Common myeloid progenitor, CD34-positive (primary cell): ENCODE measurements at regions not wholly inside any gene's neighbourhood (a gene's known extent, or its start where the extent isn't known, plus 50 kb on each side); places are given as distances from the start of the nearest gene placed in this dataset.

Source experiments
- CTCF ChIA-PET: fragments of 350-600 bp; sonication (Branson Sonifier 250); formaldehyde crosslinking; loops from one replicate; lab custom pipeline; 2021; ENCODE audit warnings: antibody characterized with exemption; lab: Charles Lee
- POLR2A ChIA-PET: fragments of 350-600 bp; sonication (Branson Sonifier 250); formaldehyde crosslinking; loops from one replicate; lab custom pipeline; 2021; ENCODE audit warnings: antibody characterized with exemption; lab: Charles Lee
- DNase-seq, 3 donors: peaks; one replicate each; pipeline versions ENCODE4 v3.0.0 to v3.0.0-alpha.2; 2013
- H3K27ac ChIP-seq, 2 experiments: 1 replicate in 1 of 2; 2 replicates in 1 of 2; pipeline ENCODE4 v1.7.0; 2013; ENCODE audit warnings: inconsistent platforms in 2 of 2, low read length in 2 of 2, mild to moderate bottlenecking in 2 of 2, low read depth in 1 of 2, moderate library complexity in 1 of 2; ENCODE audit not compliant: severe bottlenecking in 2 of 2, insufficient read depth in 1 of 2, poor library complexity in 1 of 2
- H3K27me3 ChIP-seq, 5 experiments: replicated peaks in 2 of 5; 1 replicate in 3 of 5; 2 replicates in 2 of 5; pipeline versions ENCODE4 v1.6.1 to v1.7.0; 2013; ENCODE audit warnings: low read length in 4 of 5, mild to moderate bottlenecking in 2 of 5, moderate library complexity in 2 of 5, inconsistent platforms in 1 of 5; ENCODE audit not compliant: insufficient read depth in 5 of 5, control insufficient read depth in 4 of 5
- H3K36me3 ChIP-seq, 4 experiments: 1 replicate in 2 of 4; 2 replicates in 2 of 4; pipeline versions ENCODE4 v1.6.1 to v1.7.0; 2013; ENCODE audit warnings: low read length in 3 of 4, control low read depth in 1 of 4, mild to moderate bottlenecking in 1 of 4; ENCODE audit not compliant: control insufficient read depth in 4 of 4, insufficient read depth in 4 of 4
- H3K4me1 ChIP-seq, 4 experiments: 1 replicate in 3 of 4; 2 replicates in 1 of 4; pipeline versions ENCODE4 v1.6.1 to v1.7.1; 2013; ENCODE audit warnings: low read length in 3 of 4, mild to moderate bottlenecking in 3 of 4, control low read depth in 1 of 4, inconsistent platforms in 1 of 4, moderate library complexity in 1 of 4; ENCODE audit not compliant: control insufficient read depth in 4 of 4, insufficient read depth in 4 of 4; ENCODE audit errors: control extremely low read depth in 1 of 4
- H3K4me3 ChIP-seq, 7 experiments: 1 replicate in 4 of 7; 2 replicates in 3 of 7; pipeline versions ENCODE4 v1.5.1 to v1.7.0; 2013; ENCODE audit warnings: mild to moderate bottlenecking in 7 of 7, low read length in 6 of 7, moderate library complexity in 6 of 7, inconsistent platforms in 2 of 7, low read depth in 2 of 7, control low read depth in 1 of 7; ENCODE audit not compliant: insufficient read depth in 4 of 7, control insufficient read depth in 1 of 7; ENCODE audit errors: extremely low read depth in 1 of 7
- H3K9me3 ChIP-seq, 5 experiments: 1 replicate in 4 of 5; 2 replicates in 1 of 5; pipeline versions ENCODE4 v1.6.1 to v1.7.1; 2013; ENCODE audit warnings: low read length in 4 of 5, mild to moderate bottlenecking in 2 of 5, inconsistent platforms in 1 of 5, low read depth in 1 of 5, moderate library complexity in 1 of 5; ENCODE audit not compliant: control insufficient read depth in 4 of 5, insufficient read depth in 2 of 5; ENCODE audit errors: control extremely low read depth in 1 of 5
- WGBS: methylation state at CpG from one replicate; pipeline ENCODE4 v1.1.5; 2013; ENCODE audit not compliant: insufficient coverage; 5-methylcytosine and 5-hydroxymethylcytosine counted together

- H3K27ac ChIP-seq = no peak overlapping the region
- no peaks in the 10 kb centered on the region for H3K9me3 ChIP-seq
- POLR2A ChIA-PET = no interaction called here
- no peaks in the 10 kb centered on the region for H3K4me1 ChIP-seq
- DNase-seq = no peak
- H3K4me3 ChIP-seq = no peak overlapping the region
- no peaks in the 10 kb centered on the region for H3K36me3 ChIP-seq
- 100% methylated on average over 1 of the region's 3 CpGs for WGBS
- no peaks in the 10 kb centered on the region for H3K27me3 ChIP-seq
- CTCF ChIA-PET = no interaction called here
These were observed 913.9 kb upstream of the SEL1L start for GRCh38 chr14:82447586-82447985.

- no peak for DNase-seq
These were observed 916.3 kb upstream of the SEL1L start for GRCh38 chr14:82449926-82450468.

DNA sequence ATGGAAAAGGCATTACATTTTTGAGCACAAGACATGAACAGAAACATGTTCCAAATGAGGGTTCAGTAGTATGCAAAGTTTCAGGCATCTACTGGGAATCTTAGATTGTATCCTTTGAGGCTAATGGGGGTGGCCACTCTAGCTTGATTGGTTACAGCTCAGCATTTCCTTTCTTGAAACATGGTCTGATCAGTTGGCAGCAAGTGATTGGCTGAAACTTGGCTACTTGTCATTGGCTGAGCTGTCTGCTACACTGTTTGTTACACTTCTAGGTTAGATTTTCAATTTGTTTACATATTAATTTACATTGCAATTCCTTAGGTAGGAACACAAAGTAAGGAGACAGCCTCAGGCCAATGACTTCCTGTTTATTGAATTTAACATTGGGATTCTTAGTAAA is 918.0 kb upstream of the SEL1L start:
- ChIA-PET POLR2A (no interaction called here), CTCF (no interaction called here)
- H3K27ac ChIP-seq = no peak overlapping the region
- H3K9me3 ChIP-seq = no peaks in the 10 kb centered on the region
- no peak overlapping the region for H3K4me3 ChIP-seq
- H3K36me3 ChIP-seq = no peaks in the 10 kb centered on the region
- no peaks in the 10 kb centered on the region for H3K27me3 ChIP-seq
- no peak for DNase-seq
- H3K4me1 ChIP-seq = no peaks in the 10 kb centered on the region

More at GRCh38 chr14:82449926-82450468, 916.3 kb upstream of the SEL1L start:
- H3K36me3 ChIP-seq = no peaks in the 10 kb centered on the region
- no peak overlapping the region for H3K4me3 ChIP-seq
- no peaks in the 10 kb centered on the region for H3K4me1 ChIP-seq
- 96% methylated on average over 3 of the region's 5 CpGs for WGBS
- POLR2A ChIA-PET = no interaction called here
- CTCF ChIA-PET = no interaction called here
- H3K9me3 ChIP-seq = no peaks in the 10 kb centered on the region
- no peaks in the 10 kb centered on the region for H3K27me3 ChIP-seq
- no peak overlapping the region for H3K27ac ChIP-seq

DNA sequence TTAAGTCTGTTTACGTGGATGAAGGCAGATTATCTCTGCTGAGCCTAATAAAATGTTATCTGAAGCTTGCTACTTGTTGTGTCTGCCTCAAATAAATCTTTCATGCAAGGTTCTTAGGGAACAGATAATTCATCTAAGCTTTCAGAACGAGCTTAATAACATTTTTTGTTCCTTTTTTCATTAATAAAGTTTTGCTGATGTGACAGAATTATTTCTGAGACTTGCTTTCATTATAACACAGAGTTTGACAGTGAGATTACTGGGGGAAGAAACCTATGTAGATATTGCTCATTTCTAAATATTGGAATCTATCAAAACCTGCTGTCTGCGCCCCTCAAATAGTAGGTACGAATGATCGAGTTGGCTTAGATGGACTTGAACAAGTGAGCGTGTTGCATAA is 948.7 kb upstream of the SEL1L start:
- Histone ChIP-seq H3K27me3 (no peaks in the 10 kb centered on the region), H3K4me3 (no peak overlapping the region), H3K36me3 (no peaks in the 10 kb centered on the region), H3K27ac (no peak overlapping the region), H3K4me1 (no peaks in the 10 kb centered on the region), H3K9me3 (peaks cover 0 to 1% (median 0%) of the 10 kb centered on the region in 5 experiments)
- CTCF ChIA-PET = no interaction called here
- POLR2A ChIA-PET = no interaction called here
- 60% methylated on average over 1 of the region's 6 CpGs for WGBS
- DNase-seq = no peak

GRCh38 chr14:82488473-82488872 is 954.8 kb upstream of the SEL1L start:
- CTCF ChIA-PET = no interaction called here
- POLR2A ChIA-PET = no interaction called here
- Histone ChIP-seq H3K4me1 (no peaks in the 10 kb centered on the region), H3K27ac (no peak overlapping the region), H3K9me3 (peaks cover 0 to 1% (median 0%) of the 10 kb centered on the region in 5 experiments), H3K36me3 (no peaks in the 10 kb centered on the region), H3K27me3 (no peaks in the 10 kb centered on the region), H3K4me3 (no peak overlapping the region)
- WGBS = 80% methylated on average over 1 of the region's 2 CpGs
- no peak for DNase-seq

GRCh38 chr14:82490397-82490796 is 956.7 kb upstream of the SEL1L start:
- WGBS = no CpG with 5 or more reads among the region's 1 CpG
- H3K4me3 ChIP-seq = no peak overlapping the region
- H3K4me1 ChIP-seq = no peaks in the 10 kb centered on the region
- ChIA-PET POLR2A (no interaction called here), CTCF (no interaction called here)
- H3K27ac ChIP-seq = no peak overlapping the region
- no peaks in the 10 kb centered on the region for H3K36me3 ChIP-seq
- no peaks in the 10 kb centered on the region for H3K9me3 ChIP-seq
- peak in 1 of 3 donors; percentile 0 for DNase-seq
- H3K27me3 ChIP-seq = no peaks in the 10 kb centered on the region

DNA sequence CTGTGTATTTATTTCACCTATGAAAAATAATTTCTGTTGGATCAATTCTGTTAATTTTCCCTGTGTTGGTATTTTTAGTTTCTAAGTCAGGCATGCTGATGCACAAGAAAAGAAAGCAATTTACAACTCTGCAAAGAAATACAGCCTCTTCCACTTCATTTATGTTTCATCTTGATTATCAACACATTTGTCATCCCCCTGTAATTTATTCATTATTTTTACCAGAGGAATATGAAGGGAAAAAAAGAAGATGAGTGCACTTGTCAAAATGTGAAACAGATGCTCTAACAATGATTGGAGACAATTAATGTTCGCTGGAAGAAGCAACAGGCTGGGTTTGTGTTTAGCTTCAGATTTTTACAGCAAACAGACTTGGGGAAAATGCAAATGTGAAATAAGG is 958.5 kb upstream of the SEL1L start:
- POLR2A ChIA-PET = no interaction called here

More for the DNA sequence above, 958.5 kb upstream of the SEL1L start:
- no peak overlapping the region for H3K27ac ChIP-seq
- DNase-seq = no peak
- H3K4me1 ChIP-seq = no peaks in the 10 kb centered on the region
- no peak overlapping the region for H3K4me3 ChIP-seq
- 100% methylated on average over 1 of the region's 1 CpG for WGBS
- no peaks in the 10 kb centered on the region for H3K27me3 ChIP-seq
- CTCF ChIA-PET = no interaction called here
- H3K9me3 ChIP-seq = no peaks in the 10 kb centered on the region
- H3K36me3 ChIP-seq = no peaks in the 10 kb centered on the region
